ENCODE measurements at regions not wholly inside any gene's neighbourhood (a gene's known extent, or its start where the extent isn't known, plus 50 kb on each side); places are given as distances from the start of the nearest gene placed in this dataset.
"Not testable (repeated sequence)": the region's sequence is repeated elsewhere in the genome, so short reads cannot be mapped to it uniquely, and the experiment has no call there.

GRCh38 chr10:29816801-29817558 lies 182.2 kb upstream of the SVIL start:
- no peak overlapping the region for H3K27ac ChIP-seq
- DNase-seq = no peak
- H3K4me1 ChIP-seq = peaks cover 20 to 24% of the 10 kb centered on the region in 2 donors
- H3K9me3 ChIP-seq = no peaks in the 10 kb centered on the region
- intact Hi-C loops (cut with DNase I) = no loop called here
- TF ChIP-seq POLR2A (IDR thresholded peaks at IDR 0.05) = no peak
- TF ChIP-seq CTCF (IDR thresholded peaks at IDR 0.05) = no peak
- WGBS, 2 donors = 93 to 95% methylated on average over 14 of the region's 14 CpGs
- no peaks in the 10 kb centered on the region for H3K27me3 ChIP-seq
- H3K4me3 ChIP-seq (replicated peaks in 1 of 3) = no peak overlapping the region
- no peaks in the 10 kb centered on the region for H3K36me3 ChIP-seq

GRCh38 chr10:29815572-29815971 lies 180.8 kb upstream of the SVIL start:
- TF ChIP-seq CTCF (IDR thresholded peaks at IDR 0.05) (no peak), POLR2A (IDR thresholded peaks at IDR 0.05) (no peak)
- intact Hi-C loops (cut with DNase I) = no loop called here
- WGBS, 2 donors = 91 to 94% methylated on average over 2 of the region's 2 CpGs
- DNase-seq = no peak
- H3K4me1 ChIP-seq = peaks cover 19 to 22% of the 10 kb centered on the region in 2 donors
- no peak overlapping the region for H3K27ac ChIP-seq
- no peaks in the 10 kb centered on the region for H3K36me3 ChIP-seq
- H3K4me3 ChIP-seq (replicated peaks in 1 of 3) = no peak overlapping the region
- H3K9me3 ChIP-seq = no peaks in the 10 kb centered on the region
- H3K27me3 ChIP-seq = no peaks in the 10 kb centered on the region

GRCh38 chr10:29811751-29812427 lies 177.1 kb upstream of the SVIL start:
- Histone ChIP-seq H3K27me3 (no peaks in the 10 kb centered on the region), H3K4me3 (replicated peaks in 1 of 3) (no peak overlapping the region), H3K36me3 (no peaks in the 10 kb centered on the region), H3K27ac (peak overlapping the region; percentile 89 to 99 (median 94)), H3K4me1 (peaks cover 19 to 21% of the 10 kb centered on the region in 2 donors), H3K9me3 (no peaks in the 10 kb centered on the region)
- 9 to 15% methylated on average over 5 of the region's 5 CpGs for WGBS, 2 donors
- peak; percentile 76 to 78 for DNase-seq
- TF ChIP-seq POLR2A (IDR thresholded peaks at IDR 0.05) = peak in 1 of 2 donors; percentile 67
- no peak for TF ChIP-seq CTCF (IDR thresholded peaks at IDR 0.05)
- intact Hi-C loops (cut with DNase I) = no loop called here

GRCh38 chr10:29810816-29811215 lies 176.0 kb upstream of the SVIL start:
- Histone ChIP-seq H3K36me3 (no peaks in the 10 kb centered on the region), H3K4me1 (peaks cover 25 to 26% of the 10 kb centered on the region in 2 donors), H3K4me3 (replicated peaks in 1 of 3) (no peak overlapping the region), H3K27me3 (no peaks in the 10 kb centered on the region), H3K9me3 (no peaks in the 10 kb centered on the region), H3K27ac (peak overlapping the region; percentile 89 to 99 (median 94))
- DNase-seq = no peak
- intact Hi-C loops (cut with DNase I) = no loop called here
- 91 to 98% methylated on average over 2 of the region's 2 CpGs for WGBS, 2 donors
- no peak for TF ChIP-seq POLR2A (IDR thresholded peaks at IDR 0.05)
- no peak for TF ChIP-seq CTCF (IDR thresholded peaks at IDR 0.05)

- 93 to 94% methylated on average over 3 of the region's 3 CpGs for WGBS, 2 donors
- DNase-seq; intact Hi-C loops (cut with DNase I): not testable (repeated sequence)
These were observed 175.5 kb upstream of the SVIL start for GRCh38 chr10:29810231-29810630.

More at GRCh38 chr10:29810231-29810630, 175.5 kb upstream of the SVIL start:
- not testable (repeated sequence) for H3K36me3 ChIP-seq; H3K27ac ChIP-seq; H3K27me3 ChIP-seq; H3K9me3 ChIP-seq; H3K4me3 ChIP-seq (replicated peaks in 1 of 3)
- H3K4me1 ChIP-seq = peaks cover 25 to 31% of the 10 kb centered on the region in 2 donors

Data from thyroid gland (tissue), 4 donors.